GM20000 (cell line): ENCODE measurements at regions not wholly inside any gene's neighbourhood (a gene's known extent, or its start where the extent isn't known, plus 50 kb on each side); places are given as distances from the start of the nearest gene placed in this dataset.

Experiments used
- DNase-seq: peaks from one replicate; pipeline ENCODE4 v3.0.0; 2012; ENCODE audit warnings: low spot score
- CTCF ChIP-seq: IDR thresholded peaks from 2 replicates; pipeline ENCODE4 v1.5.1; 2012; ENCODE audit warnings: mild to moderate bottlenecking, control low read depth; ENCODE audit errors: extremely low read depth, missing control alignments

DNA sequence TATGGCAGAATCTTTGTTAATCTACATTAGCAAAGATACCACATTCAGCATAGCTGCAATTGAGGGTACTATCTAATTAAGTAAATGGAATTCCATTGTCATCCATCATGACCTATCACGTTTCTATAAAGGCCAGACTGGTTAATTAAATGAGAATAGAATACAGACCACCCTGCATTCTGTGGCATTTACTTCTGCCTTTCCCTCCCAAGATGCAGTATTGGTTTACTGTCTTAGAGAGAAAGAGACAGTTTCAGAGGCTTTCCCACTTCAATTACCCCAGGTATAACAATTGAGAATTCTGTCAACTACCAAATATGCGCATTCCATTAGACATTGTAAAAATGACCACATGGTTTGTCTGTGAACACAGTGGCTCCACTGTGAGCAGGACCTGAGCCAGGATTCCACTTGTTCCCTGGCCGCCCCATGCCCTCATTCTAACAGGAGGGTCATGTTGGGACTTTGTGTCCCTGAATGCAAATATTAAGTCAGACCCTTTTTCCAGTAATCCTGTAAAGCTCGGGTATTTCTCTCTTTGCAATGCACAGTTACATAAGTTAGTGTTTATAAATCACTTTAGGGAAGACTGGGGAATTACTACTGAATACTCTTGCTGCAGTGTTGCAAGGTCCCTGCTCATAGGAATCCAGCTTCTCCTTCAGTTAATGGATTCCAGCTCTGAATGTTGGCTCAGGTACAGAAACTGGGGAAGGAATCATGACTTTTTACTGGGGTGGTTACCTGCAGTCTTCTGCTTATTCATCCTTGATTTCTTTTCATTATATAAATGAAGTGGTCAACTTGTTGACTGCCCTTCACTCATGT is 261.0 kb downstream of the PDGFC start:
- no peak for TF ChIP-seq CTCF
- DNase-seq, result no peak

DNA sequence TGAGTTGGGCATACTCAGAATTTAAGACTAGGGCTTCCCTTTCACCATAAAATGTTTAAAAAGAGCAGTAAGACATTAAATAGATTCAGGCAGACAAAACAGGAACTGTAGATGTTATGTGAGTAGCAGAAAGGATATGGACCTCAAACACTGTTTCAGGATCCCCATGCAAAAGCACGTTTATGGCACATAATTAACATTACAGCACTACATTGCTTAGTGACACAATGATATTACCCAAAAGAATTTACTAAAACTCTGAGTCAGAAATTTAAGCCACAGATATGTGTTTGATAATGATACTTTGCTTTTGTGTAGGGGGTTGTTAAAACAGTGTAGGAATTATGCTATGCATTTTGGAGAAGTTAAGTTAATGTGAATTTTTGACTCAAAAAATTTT is 266.3 kb downstream of the PDGFC start:
- DNase-seq, result no peak
- no peak for TF ChIP-seq CTCF

DNA sequence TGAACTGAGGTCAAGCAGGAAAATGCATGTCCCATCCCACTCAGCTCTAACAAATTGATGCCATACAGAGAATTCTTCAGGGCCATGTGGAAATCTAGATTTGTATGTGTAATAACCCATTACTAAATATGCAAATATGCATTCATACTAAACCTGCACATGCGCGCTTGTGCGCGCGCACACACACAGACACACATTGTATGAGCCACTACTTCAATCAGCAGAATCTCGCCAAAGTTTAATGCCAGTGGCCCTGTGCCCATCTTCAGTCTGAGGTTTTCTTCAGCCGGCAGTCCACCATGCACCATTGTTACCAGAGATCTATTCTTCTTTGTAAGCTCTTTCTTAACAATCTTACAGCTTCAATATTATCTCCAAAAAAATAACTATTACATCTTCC is 276.4 kb downstream of the PDGFC start:
- no peak for DNase-seq
- no peak for TF ChIP-seq CTCF

DNA sequence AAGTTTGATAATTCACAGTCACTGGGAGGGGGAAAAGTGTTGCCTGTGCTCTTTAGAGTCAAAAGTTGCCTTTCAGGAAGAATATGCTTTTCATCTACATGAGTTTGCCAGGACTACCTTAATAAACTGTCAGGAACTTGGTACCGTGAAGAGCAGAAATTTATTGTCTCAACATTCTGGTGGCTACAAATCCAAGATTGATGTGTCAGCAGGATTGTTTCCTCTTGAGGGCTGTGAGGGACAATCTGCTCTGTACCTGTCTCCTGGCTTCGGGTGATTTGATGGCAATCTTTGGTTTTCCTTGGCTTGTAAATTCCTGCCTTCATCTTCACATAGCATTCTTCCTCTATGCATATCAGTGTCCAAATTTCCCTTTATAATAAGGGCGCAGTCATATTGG is 277.2 kb downstream of the PDGFC start:
- no peak for TF ChIP-seq CTCF
- DNase-seq, result no peak

DNA sequence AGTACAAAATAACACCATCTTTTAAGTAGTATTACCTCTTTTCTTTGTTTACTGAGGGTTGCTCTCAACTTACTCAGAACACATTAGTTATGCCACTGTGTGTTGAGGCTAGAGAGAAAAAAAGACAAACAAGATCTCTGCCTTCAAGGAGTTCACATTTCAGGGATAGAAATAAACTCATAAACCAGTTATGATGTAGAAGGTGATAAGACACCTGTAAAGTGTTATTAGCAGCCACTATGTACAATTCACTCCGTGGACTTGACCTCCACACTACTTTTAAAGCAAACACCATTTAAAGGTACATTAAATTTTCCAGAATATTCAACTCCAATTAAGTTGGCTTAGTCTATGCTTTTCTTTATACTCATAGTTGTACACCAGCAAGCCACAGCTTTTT is 278.0 kb downstream of the PDGFC start:
- DNase-seq, result no peak
- TF ChIP-seq CTCF, result no peak

DNA sequence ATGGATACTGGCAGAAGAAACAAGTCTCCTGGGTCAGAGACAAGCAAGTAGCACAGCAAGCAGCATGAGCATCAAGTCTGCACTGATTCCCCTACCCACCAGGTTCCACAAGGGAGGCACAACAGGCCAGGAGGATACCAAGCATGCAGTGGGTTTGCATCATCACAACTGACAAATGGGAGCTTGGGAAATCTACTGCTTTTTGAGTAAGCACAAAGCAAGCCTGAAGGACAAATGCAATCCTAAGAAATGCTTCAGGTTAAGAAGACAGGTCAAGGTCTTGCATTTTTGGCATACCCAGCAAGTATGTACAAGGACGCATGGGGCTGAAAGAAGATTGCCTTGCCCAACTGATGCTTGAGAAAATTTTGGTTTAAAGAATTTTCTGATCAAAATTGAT is 279.6 kb downstream of the PDGFC start:
- no peak for DNase-seq
- no peak for TF ChIP-seq CTCF

DNA sequence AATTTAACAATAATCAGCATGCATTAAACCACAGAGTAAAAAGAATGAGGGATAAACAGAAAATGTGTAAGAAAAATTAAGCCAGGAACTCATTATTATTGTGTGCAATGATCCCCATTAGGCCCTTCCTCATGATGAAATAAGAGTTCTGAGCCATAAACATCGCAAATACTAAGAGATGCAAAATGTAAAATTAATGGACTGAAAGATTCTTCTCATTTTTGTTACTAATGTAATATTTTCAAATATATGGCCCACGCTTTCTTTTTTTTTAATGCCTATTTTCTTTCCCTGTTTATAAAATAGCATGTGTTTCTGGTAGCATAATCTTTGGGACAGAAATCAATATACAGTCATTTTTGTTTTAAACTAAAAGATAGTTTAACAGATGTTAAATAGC is 281.0 kb downstream of the PDGFC start:
- no peak for TF ChIP-seq CTCF
- no peak for DNase-seq
